ENCODE measurements at regions not wholly inside any gene's neighbourhood (a gene's known extent, or its start where the extent isn't known, plus 50 kb on each side); places are given as distances from the start of the nearest gene placed in this dataset.

- TF ChIP-seq POLR2A (IDR thresholded peaks at IDR 0.05; ENCODE audit: low read length) (no peak), GATA1 (IDR thresholded peaks at IDR 0.05; ENCODE audit: low read depth, low read length) (no peak)
Measured at GRCh38 chr3:4147556-4148118, 155.5 kb upstream of the SETMAR start.
